A204.1 (cell line): ENCODE measurements at regions not wholly inside any gene's neighbourhood (a gene's known extent, or its start where the extent isn't known, plus 50 kb on each side); places are given as distances from the start of the nearest gene placed in this dataset.
"Not testable (repeated sequence)": the region's sequence is repeated elsewhere in the genome, so short reads cannot be mapped to it uniquely, and the experiment has no call there.

Experiments
- FAIRE-seq: peaks from 2 replicates; lab custom pipeline; 2012; peaks lifted over from hg19 to GRCh38; lab: Jason Lieb, UNC

DNA sequence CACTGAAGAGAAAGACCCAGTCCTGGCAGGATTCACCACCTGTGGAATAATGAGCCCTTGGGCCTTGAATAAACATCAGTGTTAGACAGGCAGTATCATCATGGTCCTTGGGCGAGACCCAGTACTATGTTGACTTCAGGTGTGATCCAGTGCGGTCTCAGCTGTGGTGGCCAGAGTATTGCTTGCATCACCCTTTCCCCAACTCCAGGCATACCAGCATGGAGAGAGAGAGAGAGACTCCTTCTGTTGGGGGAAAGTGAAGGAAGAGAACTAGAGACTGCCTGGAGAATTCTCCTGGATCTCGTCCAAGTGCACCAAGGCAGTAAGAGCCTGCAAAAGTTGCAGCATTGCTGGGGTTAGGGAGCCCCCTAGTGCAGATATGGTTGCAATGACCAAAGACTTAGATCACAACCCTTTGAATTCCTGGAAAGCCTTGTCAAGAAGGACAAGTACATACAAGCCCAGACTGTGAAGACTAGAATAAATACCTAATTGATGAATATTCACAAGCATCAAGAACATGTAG, 61.1 kb upstream of the VAMP7 start:
- FAIRE-seq, result peak; percentile 83

DNA sequence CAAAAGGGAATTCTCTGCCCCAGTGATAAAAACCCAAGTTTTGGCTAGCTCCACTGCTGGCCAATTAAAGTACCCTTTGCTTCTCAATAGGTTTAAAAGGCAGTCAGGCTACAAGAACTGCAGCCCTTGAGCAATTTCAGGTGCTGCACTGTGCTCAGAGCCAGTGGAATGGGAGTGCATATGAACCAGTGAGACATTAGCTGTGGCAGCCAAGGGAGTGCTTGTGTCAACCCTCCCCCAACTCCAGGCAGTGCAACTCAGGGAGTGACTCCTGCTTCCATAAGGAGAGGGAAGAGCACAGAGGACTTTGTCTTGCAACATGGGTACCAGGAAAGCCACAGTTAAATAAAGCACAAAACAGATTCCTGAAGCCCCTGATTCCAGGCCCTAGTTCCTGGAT, 61.6 kb upstream of the VAMP7 start:
- no peak for FAIRE-seq

DNA sequence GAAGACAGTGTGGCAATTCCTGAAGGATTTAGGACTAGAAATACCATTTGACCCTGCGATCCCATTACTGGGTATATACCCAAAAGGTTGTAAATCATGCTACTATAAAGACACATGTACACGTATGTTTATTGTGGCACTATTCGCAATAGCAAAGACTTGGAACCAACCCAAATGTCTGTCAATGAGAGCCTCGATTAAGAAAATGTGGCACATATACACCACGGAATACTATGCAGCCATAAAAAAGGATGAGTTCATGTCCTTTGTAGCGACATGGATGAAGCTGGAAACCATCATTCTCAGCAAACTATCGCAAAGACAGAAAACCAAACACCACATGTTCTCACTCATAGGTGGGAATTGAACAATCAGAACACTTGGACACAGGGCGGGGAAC, 66.8 kb upstream of the VAMP7 start:
- FAIRE-seq, result not testable (repeated sequence)

DNA sequence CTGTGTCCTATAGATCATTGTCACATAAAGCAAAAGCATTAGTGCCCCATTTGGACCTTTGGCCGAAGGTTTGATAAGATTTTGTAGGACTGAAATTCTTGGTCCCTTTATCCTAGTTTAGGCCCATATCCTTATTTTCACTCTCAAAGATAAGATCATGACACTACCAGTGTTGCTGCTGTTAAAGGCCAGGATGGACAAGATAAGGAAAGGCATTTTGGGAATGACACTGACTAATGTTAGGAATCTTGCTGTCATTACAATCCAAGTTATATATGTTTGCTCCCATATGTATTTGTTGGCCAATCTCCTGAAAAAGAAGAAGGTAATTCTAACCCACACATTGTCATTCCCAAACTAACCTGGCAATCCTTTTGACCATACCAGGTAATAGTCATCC, 101.3 kb upstream of the VAMP7 start:
- no peak for FAIRE-seq

DNA sequence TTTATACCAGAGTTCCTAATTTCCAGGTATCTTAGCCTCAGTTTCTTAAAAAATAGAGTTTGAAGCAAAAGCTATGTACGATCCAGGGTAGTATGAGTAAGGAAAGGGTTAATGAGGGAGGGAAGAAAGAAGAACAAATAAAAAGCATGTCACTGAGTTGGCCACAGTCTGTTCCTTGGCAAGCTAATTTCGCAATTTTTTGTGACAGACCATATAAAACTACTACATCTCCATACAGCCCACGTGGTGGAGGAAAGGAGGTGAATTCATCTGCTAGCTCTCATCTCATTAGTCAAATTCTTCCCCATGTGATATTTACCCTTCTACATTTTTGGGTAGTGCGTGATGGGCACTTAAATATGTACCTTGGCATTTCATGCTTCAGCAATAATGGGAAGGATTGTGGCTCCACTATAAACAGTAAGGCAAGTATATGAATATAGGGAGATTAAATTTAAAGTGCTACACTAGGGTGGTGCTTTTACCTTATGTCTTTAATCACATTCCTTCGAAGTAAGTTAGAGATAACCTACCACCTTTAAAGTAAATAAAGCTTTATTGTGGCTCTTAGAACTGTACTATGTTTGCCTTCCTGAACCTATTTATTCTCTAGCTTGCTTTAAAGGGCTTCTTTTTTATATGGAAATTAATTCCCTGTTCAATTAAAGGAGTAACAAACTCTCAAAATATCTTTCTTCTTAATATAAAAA, 102.1 kb upstream of the VAMP7 start:
- no peak for FAIRE-seq

DNA sequence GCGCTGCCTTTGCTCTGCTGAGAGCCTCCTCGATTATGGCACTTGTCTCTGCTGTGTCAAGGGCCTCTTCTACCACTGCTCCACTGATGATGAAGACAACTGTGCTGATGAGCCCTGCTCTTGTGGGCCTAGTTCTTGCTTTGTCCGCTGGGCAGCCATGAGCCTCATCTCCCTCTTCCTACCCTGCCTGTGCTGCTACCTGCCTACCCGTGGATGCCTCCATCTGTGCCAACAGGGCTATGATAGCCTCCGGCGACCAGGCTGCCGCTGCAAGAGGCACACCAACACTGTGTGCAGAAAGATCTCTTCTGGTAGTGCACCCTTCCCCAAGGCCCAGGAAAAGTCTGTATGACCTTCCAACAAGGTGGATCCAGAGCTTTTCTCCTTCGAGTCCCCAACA, 106.8 kb upstream of the VAMP7 start:
- FAIRE-seq, result no peak

DNA sequence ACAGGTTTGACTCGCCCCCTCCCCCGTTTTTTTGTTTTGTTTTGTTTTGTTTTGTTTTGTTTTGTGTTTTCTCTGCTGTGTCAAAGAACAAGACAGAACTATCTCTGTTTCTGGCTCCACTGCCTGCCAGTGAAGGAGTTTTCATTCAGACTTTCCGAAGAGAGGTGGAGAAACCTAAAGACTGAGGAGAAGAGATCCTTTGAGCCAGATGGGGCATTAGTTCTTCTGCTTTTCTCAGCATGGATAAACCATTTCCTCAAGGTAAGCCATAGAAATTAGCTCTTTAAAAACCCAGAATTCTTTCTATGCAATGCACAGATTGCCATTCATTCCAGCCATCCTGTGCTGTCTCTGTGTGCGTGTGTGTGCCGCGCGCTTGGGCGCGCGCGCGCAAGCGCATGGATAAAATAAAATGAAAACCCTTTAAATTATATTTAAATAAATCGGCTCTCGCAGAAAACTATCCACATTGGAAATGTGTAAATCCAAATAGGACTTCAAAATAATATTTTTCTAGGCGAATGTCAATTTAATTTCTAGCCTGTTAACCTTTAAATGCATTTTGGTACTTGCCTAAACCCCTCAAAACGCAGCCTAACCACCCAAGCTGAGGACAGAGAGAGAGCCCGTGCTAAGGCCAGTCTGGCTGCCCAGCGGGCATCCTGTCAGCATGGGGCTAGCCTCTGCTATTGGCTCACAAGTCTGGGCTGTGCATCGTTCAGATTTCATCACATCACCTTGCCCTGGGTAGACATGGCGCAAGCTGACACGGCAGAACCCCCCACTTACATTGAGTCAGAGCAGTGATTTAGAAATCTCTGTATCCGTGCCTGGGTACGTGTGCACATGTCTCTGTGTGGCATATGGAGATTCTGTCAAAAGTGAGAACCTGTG, 113.0 kb upstream of the VAMP7 start:
- FAIRE-seq, result no peak

DNA sequence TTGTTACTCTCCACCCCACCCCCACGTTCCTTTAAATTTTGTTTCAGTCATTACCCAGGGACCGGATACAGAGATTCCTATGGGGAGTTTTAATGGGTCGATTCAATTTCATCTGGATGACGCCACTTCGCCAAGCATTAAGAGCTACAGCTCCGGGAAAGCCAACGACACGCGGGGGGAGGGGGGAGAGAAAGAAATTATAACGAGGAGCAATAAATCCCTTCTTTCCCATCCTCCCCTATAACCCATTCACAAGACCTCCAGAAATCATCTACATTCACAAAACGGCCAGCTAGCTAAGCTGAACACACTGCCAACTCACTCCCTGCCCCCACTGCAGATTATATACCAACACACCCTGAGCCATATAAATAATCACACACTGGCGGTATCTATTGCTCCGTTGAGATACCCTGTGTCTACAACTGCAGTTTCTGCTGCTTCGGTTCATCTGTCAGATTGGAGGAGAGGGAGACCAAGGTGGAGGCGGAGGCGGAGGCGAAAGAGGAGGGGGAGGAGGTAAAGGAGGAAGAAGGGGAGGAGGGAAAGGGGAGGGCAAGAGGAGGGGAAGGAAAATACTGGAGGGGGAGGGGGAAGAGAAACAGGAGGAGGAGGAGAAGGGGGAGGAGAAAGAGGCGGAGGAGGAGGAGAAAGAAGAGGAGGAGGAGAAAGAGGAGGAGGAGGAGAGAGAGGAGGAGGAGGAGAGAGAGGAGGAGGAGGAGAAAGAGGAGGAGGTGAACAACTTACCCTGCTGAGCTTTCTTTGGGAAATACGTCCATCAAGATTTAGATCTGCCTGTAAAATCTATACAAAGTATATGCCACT, 113.9 kb upstream of the VAMP7 start:
- FAIRE-seq, result no peak

DNA sequence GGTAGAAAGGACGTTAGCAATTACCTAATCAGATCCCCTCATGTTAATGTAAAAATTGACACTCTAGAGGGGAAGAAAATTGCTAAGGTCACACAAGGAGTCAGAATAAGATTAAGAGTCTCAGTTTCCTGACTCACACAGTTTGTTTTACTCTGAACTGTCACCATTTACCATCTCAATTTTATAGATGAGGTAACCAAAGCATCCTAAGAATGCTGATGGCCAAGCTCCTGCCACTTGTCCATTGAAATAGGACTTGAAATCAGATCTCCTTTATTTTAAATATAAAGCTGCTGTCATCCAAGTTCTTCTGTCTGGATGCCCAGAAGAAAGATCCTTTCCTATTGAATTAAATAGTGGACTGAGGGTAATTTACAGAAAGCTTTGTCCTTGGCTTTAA, 114.8 kb upstream of the VAMP7 start:
- FAIRE-seq, result no peak

DNA sequence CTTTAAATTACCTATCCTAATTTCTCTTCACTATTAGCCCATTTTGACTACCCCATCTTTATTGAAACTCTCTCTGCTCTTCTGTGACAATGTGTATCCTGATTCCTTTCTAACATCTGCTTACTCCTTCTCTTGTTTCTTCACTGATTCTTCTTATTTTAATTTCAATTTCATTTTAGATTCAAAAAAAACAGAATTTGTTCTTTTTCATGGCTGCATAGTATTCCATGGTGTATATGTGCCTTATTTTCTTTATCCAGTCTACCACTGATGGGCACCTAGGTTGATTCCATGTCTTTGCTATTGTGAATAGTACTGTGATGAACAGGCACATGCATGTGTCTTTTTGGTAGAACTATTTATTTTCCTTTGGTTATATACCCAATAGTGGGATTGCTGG, 120.0 kb upstream of the VAMP7 start:
- FAIRE-seq, result no peak

DNA sequence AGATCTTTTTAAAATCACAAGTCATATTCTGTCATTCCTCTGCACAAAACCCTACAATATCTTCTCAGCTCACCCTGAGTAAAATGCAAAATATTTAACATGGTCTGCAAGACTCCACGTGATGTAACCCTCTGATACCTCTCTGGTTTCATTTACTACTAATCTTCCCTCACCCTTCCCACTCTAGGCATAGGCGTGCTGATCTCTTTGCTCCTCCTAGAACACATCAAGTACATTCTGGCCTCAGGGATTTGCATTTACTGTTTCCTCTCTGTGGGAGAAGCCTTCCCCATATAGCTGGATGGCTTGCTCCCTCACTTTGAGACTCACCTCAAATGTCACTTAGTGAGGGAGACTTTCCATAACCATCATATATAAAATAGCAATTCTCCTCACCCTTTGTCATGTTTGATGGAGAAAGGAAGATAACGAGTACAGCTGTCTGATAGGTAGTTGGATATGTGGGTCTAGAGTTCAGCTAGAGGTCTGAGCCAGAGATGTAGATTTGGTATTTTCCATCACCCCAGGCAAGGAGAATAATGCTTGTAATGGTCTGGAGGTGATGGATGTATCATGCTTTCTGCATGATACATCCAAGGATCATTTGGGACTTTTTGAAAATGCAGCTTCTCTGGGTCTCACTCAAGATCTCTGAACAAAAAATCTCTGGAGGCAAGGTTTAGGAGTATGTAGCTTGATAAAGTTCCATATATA, 123.9 kb upstream of the VAMP7 start:
- no peak for FAIRE-seq

DNA sequence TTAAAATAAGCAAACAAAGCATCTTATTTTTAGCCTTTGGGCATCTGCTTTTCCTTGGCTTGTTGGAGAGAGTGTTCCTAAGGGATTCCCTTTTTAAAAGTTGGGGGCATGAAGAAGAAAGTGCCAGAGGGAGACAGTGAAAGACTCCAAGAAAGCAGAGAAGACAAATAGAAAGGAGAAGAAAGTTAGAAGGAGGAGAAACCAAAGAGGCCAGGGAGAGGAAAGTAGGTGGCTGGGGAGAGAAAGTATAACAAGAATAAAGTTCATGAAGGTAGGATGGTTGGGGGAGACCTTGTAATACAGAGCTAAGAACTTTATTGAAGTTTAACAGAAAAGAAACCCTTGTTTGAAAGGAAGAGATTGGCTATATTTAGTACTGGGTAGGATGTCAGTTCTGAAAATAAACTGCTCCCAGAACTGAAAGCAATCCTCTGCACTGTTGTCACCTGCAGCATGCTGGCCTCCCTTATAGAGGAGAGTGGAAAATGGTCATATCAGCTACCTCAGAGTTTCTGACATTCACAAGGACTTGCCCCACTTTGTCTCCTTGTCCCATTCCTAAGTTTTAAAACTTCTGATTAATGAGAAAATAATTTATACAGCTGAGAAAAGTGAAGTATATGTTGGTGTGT, 125.3 kb upstream of the VAMP7 start:
- no peak for FAIRE-seq

DNA sequence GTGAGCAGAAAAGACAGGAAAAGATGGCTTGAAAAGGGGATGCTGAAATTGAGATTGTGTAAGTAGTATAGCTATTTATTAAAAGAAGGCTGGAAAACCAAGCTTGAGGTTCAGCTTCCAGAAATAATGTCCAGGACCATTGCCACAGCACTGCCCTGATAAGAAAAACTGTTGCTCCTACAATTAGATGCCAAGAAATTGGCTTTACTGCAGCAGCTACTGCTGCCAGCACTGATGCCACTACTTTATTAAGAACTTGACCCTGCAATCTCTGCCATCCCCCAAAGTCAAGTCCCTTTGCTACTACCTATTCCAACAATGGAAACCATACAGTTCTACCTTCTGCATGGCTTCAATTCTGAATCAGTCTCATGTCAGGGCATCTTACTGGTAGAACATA, 130.0 kb upstream of the VAMP7 start:
- FAIRE-seq, result no peak

DNA sequence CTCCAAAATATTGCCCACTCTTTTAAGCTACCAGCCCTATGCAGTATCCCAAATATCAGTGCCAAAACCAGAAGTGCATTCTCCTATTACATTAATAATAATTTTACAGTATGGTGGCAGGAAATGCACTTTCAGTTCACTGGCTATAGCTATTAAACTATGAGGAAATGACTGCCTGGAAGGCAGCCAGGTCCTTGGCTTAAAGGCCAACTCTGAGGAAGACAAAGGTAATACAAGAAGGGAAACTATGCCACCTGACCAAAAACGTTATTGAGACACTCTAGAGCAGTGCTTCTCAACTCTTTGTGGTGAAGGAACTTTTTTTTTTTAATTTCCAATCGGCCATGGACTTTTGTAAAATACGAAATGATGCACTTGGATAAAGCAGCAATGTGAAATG, 133.6 kb upstream of the VAMP7 start:
- FAIRE-seq, result no peak

DNA sequence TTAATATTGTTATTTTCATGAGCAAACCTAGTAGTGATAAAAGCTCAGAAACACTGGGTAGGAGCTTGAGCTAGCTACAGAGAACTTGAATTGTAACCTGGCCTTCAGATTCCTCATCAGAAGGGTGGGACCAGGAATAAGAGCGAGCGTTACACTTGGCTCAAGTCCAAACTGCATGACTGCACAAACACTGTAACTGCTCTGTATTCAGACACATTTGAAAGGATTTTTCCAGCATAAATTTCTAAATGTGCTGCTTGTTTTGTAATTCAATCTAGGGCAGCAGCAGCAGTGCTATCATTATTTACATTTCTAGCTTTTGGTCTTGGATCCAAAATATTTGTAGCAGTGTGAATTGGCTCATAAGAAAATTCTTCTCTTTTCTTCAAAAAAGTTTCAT, 133.0 kb upstream of the TMLHE start:
- FAIRE-seq, result no peak

DNA sequence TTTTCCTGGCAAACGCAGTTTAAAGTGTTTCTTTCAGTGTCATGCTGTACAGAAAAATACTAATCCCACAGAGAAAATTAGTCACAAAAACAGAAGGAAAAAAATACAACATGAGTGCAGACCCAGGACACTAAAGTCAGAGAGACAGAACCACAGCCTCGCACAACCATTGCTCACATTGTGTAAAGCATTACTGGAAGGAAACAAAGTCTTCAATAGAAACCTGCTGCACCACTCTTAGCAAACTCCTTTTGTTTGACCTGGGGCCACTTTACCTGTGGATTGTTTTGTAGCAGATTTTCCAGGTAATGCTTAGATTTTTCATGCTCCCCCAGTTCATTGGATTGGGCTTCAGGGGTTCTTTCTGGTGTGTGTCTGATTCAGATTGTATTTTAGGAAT, 131.8 kb upstream of the TMLHE start:
- FAIRE-seq, result no peak

DNA sequence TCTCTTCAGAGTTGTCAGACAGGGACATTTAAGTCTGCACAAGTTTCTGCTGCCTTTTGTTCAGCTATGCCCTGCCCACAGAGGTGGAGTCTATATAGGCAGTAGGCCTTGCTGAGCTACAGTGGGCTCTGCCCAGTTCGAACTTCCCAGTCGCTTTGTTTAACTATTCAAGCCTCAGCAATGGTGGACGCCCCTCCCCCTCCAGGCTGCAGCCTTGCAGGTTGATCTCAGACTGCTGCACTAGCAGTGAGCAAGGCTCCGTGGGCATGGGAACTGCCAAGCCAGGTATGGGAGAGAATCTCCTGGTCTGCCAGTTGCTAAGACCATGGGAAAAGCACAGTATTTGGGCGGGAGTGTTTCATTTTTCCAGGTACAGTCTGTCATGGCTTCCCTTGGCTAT, 115.6 kb upstream of the TMLHE start:
- not testable (repeated sequence) for FAIRE-seq

DNA sequence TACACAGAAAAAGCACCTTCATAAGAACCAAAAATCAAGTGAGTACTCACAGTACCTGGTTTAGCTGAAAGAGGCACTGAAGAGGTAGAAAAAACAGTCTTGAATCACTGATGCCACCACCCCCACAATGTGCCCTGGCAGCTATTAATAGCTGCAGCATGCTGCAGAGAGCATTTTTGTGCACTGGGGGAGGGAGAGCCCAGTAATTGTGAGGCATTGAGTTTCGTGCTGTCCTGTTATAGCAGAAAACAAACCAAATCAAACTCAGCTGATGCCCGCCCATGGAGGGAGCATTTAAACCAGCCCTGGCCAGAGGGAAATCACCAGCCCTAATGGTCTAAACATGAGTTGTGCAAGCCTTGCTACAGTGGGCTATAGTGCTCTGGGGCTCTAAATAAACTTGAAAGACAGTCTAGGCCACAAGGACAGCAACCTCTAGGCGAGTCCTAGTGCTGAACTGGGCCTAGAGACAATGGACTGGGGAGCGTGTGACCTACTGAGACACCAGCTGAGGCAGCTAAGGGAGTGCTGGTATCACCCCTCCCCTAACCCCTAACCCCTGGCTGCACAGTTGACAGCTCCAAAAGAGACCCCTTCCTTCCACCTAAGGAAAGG, 106.3 kb upstream of the TMLHE start:
- FAIRE-seq, result no peak

DNA sequence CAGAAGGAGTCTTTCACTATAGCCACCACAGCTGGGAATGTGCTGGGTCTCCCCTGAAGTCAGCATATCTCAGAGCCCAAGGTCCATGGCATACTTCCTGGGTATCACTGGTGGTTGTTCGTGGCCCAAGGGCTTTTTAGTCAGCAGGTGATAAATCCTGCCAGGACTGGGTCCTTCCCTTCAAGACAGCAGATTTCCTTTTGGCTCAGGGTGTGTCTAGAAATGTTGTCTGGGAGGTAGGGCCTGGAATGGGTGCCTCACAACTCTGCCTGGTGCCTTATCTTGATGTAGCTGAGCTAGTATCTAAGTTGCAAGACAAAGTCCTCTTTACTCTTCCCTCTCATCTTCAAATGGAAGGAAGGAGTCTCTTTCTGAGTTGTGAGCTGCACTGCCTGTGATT, 102.4 kb upstream of the TMLHE start:
- no peak for FAIRE-seq

DNA sequence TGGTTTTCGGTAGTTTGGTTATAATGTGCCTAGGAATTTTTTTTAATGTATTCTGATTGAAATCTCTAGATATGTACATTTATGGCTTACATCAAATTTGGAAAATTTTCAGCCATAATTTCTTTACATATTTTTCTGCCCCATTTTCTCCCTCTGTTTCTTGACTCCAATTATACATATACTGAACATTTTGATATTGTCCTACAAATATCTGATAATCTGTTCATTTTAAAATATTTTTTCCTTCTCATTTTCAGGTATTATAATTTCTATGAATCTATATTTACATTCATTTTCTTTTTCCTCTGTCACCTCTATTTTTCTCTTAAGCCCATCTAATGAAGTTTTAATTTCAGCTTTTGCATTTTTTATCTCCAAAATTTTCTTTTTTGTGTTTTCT, 82.7 kb upstream of the TMLHE start:
- no peak for FAIRE-seq

DNA sequence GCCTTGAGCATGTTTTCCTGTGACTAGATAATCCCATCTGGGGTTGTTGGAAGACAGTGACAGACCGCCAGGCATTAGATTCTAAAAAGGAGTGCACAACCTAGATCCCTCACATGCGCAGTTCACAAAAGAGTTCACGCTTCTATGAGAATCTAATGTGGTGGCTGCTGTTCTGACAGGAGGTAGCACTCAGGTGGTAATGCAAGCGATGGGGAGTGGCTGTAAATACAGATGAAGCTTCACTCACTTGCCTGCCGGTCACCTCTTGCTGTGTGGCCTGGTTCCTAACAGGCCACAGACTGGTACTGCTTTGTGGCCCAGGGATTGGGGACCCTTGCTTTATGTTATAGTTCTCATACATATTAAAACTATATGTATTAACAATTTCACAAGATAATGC, 81.9 kb upstream of the TMLHE start:
- no peak for FAIRE-seq
